HG02938 (cell line): ENCODE measurements at regions not wholly inside any gene's neighbourhood (a gene's known extent, or its start where the extent isn't known, plus 50 kb on each side); places are given as distances from the start of the nearest gene placed in this dataset.
"Not testable (repeated sequence)": the region's sequence is repeated elsewhere in the genome, so short reads cannot be mapped to it uniquely, and the experiment has no call there.

Experiments
- ATAC-seq: cut with Tn5 transposase; IDR thresholded peaks from one replicate; pipeline ENCODE4 v1.9.1; 2021; ENCODE audit warnings: mild to moderate bottlenecking, moderate library complexity; ENCODE audit not compliant: unreplicated experiment

- ATAC-seq: no peak
These were observed 138.8 kb upstream of the CRHR1 start for GRCh38 chr17:45645330-45645729.

- no peak for ATAC-seq
These were observed 137.7 kb upstream of the CRHR1 start for GRCh38 chr17:45646288-45646988.

GRCh38 chr17:45648642-45649041, 135.5 kb upstream of the CRHR1 start:
- ATAC-seq: no peak

GRCh38 chr17:45649796-45650195, 134.3 kb upstream of the CRHR1 start:
- ATAC-seq: no peak

GRCh38 chr17:45650561-45650960, 133.6 kb upstream of the CRHR1 start:
- no peak for ATAC-seq

- ATAC-seq: no peak
These were observed 132.9 kb upstream of the CRHR1 start for GRCh38 chr17:45651145-45651709.

- no peak for ATAC-seq
These were observed 130.5 kb upstream of the CRHR1 start for GRCh38 chr17:45653616-45654015.

- ATAC-seq: no peak
These were observed 127.5 kb upstream of the CRHR1 start for GRCh38 chr17:45656527-45657181.

GRCh38 chr17:45660474-45660873, 123.6 kb upstream of the CRHR1 start:
- ATAC-seq: no peak

GRCh38 chr17:45662432-45662831, 121.7 kb upstream of the CRHR1 start:
- ATAC-seq: no peak

GRCh38 chr17:45663772-45664171, 120.3 kb upstream of the CRHR1 start:
- no peak for ATAC-seq

- no peak for ATAC-seq
These were observed 119.2 kb upstream of the CRHR1 start for GRCh38 chr17:45664921-45665320.

GRCh38 chr17:45666046-45666600, 118.0 kb upstream of the CRHR1 start:
- no peak for ATAC-seq

- no peak for ATAC-seq
These were observed 117.5 kb upstream of the CRHR1 start for GRCh38 chr17:45666641-45667040.

GRCh38 chr17:45667591-45668171, 116.4 kb upstream of the CRHR1 start:
- no peak for ATAC-seq

- no peak for ATAC-seq
These were observed 115.8 kb upstream of the CRHR1 start for GRCh38 chr17:45668316-45668715.

- ATAC-seq: no peak
These were observed 111.8 kb upstream of the CRHR1 start for GRCh38 chr17:45672301-45672700.

GRCh38 chr17:45672792-45673191, 111.3 kb upstream of the CRHR1 start:
- ATAC-seq: no peak

GRCh38 chr17:45673759-45674158, 110.4 kb upstream of the CRHR1 start:
- ATAC-seq: not testable (repeated sequence)

GRCh38 chr17:45675012-45675411, 109.1 kb upstream of the CRHR1 start:
- ATAC-seq: no peak

- ATAC-seq: no peak
These were observed 108.2 kb upstream of the CRHR1 start for GRCh38 chr17:45675892-45676291.

GRCh38 chr17:45676695-45677094, 107.4 kb upstream of the CRHR1 start:
- ATAC-seq: no peak
